Stomach (tissue), 4 donors: ENCODE measurements at regions not wholly inside any gene's neighbourhood (a gene's known extent, or its start where the extent isn't known, plus 50 kb on each side); places are given as distances from the start of the nearest gene placed in this dataset.

ENCODE experiments used
- POLR2A ChIP-seq, 4 donors: fragments of 450-650 bp; IDR thresholded peaks; one replicate each; pipeline ENCODE4 v1.6.1; 2016; ENCODE audit warnings: antibody characterized with exemption in 4 of 4, control low read depth in 2 of 4, mild to moderate bottlenecking in 1 of 4, moderate library complexity in 1 of 4
- TF ChIP-seq, protein P1 (sequence below), 7 experiments: fragments of 450-650 bp in 4 of 7; fragments of 200-600 bp in 3 of 7; sonication (generic) in 3 of 7; IDR thresholded peaks; one replicate each; pipeline ENCODE4 v1.5.1; 2016 to 2019; ENCODE audit warnings: antibody characterized with exemption in 7 of 7, control low read depth in 2 of 7, mild to moderate bottlenecking in 1 of 7

DNA sequence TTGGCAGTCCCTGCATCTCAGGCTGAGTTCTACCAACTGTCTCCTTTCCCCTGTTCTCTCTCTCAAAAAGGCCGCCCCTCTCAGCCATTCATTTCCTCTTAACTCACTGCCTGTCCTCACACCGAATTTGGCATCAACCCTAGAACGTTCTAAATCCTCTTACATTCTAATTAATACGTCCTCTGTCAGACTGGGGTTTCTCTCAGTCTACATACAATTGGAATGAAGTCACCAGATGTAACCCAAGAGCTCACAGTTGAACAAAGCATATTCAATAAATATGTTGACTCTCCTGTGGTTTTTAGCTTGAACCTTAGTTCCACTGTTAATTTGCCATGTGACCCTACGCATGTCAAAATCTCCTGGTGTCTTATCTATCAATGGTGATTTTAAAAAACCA, 269.6 kb downstream of the CLIC5 start:
- TF ChIP-seq, protein P1, sequence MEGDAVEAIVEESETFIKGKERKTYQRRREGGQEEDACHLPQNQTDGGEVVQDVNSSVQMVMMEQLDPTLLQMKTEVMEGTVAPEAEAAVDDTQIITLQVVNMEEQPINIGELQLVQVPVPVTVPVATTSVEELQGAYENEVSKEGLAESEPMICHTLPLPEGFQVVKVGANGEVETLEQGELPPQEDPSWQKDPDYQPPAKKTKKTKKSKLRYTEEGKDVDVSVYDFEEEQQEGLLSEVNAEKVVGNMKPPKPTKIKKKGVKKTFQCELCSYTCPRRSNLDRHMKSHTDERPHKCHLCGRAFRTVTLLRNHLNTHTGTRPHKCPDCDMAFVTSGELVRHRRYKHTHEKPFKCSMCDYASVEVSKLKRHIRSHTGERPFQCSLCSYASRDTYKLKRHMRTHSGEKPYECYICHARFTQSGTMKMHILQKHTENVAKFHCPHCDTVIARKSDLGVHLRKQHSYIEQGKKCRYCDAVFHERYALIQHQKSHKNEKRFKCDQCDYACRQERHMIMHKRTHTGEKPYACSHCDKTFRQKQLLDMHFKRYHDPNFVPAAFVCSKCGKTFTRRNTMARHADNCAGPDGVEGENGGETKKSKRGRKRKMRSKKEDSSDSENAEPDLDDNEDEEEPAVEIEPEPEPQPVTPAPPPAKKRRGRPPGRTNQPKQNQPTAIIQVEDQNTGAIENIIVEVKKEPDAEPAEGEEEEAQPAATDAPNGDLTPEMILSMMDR (IDR thresholded peaks at IDR 0.05): no peak
- no peak for TF ChIP-seq POLR2A (IDR thresholded peaks at IDR 0.05)
